Frontal cortex (tissue), 3 donors: ENCODE measurements at regions not wholly inside any gene's neighbourhood (a gene's known extent, or its start where the extent isn't known, plus 50 kb on each side); places are given as distances from the start of the nearest gene placed in this dataset.

Source experiments
- DNase-seq, 2 donors: peaks; one replicate each; pipeline ENCODE4 v3.0.0; 2012; ENCODE audit warnings: low spot score in 2 of 2
- FAIRE-seq: peaks from 2 replicates; lab custom pipeline; 2012; peaks lifted over from hg19 to GRCh38; lab: Jason Lieb, UNC
- donor health status: control.
- donor health status: control.
- donor health status: control.

- FAIRE-seq (no peak), DNase-seq (no peak)
Measured at GRCh38 chr1:190540366-190540765, 62.7 kb upstream of the BRINP3 start.

GRCh38 chr1:190551638-190552037, 74.0 kb upstream of the BRINP3 start:
- DNase-seq (no peak), FAIRE-seq (no peak)

DNA sequence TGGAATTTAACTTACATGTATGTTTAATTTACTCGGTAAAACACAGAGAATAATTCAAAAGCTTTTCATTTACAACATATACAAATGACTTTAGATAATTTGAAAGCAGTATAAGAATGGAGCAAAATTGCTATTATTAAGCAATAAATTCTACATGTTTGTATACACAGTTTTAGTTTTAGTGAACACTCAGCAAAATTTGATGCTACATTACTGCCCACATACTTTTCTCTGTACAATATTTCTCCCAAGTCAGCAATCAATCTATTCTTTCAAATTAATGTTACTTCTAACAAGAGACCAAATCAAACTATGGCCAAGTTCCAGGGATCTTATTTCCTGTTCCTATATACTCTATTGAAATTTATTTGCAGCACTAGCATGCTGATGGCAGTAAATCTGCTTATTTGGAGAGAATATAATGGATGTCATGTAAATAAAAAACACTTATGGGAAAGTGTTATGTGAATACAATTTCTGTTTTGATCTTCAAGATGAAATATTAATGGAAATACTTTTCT, 82.6 kb upstream of the BRINP3 start:
- no peak for FAIRE-seq
- DNase-seq, result no peak

DNA sequence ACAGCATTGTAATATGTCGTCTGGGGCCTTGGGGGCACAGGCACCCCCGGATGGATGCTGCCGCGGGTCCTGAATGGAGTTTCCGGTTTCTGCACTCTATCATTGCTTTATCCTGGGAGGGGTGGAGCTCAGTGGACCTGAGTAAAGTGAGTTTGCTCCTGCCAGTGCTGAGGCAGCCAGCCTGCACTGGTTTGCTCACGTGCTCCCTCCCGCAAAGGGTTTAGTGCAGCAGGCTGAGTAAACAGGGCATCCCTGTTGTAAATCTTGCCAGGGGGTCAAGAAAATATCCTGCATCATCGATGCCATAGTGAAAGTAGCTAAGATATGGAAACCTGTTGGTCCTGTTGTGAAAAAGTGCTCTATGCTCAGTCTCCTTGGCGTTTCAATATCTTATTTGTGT, 85.6 kb upstream of the BRINP3 start:
- no peak for DNase-seq
- no peak for FAIRE-seq

GRCh38 chr1:190564117-190564516, 86.5 kb upstream of the BRINP3 start:
- DNase-seq, result no peak
- no peak for FAIRE-seq

- no peak for FAIRE-seq
Measured at GRCh38 chr1:190578017-190578416, 100.4 kb upstream of the BRINP3 start.

DNA sequence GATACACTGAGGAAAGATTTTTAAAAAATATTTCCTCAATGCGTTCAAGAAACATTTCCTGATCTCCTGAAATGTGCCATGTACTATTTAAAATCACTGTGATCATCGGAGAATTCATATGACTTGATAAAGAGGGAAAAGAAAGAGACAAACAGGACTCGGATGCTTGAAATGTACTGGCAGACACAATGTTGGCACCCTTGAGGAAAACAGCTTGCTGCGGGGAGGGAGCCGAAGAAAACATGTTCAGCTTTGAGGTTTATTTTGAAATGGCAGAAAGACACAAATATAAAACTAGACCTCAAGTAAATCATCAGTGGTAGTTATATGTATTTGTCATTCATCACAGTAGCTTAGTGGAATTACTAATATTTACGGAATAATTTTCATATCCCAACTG, 100.9 kb upstream of the BRINP3 start:
- no peak for DNase-seq
- no peak for FAIRE-seq

More at GRCh38 chr1:190578017-190578416, 100.4 kb upstream of the BRINP3 start:
- DNase-seq, result no peak

- DNase-seq (no peak), FAIRE-seq (no peak)
Measured at GRCh38 chr1:190579552-190580193, 102.0 kb upstream of the BRINP3 start.

DNA sequence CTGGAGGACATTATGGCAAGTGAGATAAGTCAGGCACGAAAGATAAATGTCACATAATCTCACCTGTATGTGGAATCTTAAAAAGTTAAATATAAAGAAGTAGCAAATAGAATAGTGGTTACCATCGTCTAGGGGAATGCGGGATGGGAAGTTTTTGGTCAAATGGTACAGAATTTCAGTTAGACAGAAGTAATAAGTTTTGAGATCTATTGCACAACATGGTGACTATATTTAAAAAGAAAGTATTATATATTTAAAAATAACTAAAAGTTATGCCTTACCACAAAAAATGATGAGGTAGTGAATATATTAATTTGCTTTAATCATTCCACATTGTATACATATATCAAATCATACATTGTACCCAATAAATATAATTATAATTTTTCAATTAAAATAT, 106.2 kb upstream of the BRINP3 start:
- peak; percentile 82 for FAIRE-seq
- DNase-seq, result no peak

DNA sequence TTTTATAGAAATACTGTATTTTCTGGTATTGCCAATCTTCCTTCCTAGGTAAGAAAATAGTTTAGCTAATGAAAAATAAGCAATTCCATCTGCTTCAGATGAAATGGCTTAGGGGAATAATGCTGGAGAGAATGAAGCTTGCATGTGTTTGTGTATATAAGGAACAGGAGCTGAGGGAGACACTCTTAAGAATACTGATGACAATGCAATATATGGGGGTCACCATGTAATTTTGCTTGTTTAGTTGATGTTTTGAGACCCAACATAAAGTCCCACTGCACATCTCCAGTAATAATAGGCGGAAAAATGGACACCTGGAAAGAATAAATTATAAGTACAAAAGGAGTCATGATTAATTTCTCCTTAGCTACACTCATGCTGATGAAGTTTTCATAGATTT, 110.8 kb upstream of the BRINP3 start:
- FAIRE-seq (no peak), DNase-seq (no peak)

DNA sequence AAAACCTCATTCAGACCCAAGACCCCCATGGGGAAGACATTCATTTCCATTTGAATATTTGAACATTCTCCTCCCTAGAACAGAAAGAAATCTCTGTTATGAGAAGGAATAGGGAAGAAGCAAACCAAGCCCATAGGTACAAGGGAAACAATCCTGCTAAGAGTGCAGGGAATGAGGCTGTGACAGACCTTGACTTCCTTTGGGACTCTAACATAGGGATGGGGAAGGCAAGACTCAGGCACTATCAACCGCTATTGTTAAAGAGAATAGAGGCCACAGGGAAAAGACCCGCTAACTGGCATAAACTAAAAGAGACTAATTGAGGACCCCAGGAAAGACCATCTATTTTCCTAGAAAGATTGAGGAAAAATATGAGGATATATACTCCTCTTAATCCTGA, 117.8 kb upstream of the BRINP3 start:
- FAIRE-seq, result no peak
- DNase-seq, result no peak

GRCh38 chr1:190597294-190597693, 119.6 kb upstream of the BRINP3 start:
- DNase-seq (no peak), FAIRE-seq (no peak)

GRCh38 chr1:190599670-190600069, 122.0 kb upstream of the BRINP3 start:
- DNase-seq (no peak), FAIRE-seq (no peak)

DNA sequence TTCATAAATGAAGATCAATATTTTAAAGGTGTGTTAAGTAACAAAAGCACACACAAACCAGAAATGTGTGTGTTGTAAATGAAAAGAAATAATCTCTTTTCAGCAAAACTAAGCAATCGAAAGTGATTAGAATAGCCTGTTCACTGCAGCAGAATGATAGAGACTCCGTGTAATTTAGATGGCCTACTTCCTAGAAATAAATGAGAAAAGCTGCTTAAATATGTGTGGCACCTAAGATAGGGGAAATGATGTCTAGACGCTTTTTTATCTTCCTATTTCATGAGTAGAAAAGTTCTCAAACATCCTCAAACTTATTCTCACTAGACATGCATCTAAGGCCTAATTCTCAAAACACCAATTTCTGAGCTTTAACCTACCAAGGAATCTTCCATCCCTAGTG, 124.7 kb upstream of the BRINP3 start:
- FAIRE-seq (no peak), DNase-seq (no peak)

- no peak for FAIRE-seq
- DNase-seq, result no peak
Measured at GRCh38 chr1:190608282-190608681, 130.6 kb upstream of the BRINP3 start.

GRCh38 chr1:190615818-190616217, 138.2 kb upstream of the BRINP3 start:
- FAIRE-seq (no peak), DNase-seq (no peak)

DNA sequence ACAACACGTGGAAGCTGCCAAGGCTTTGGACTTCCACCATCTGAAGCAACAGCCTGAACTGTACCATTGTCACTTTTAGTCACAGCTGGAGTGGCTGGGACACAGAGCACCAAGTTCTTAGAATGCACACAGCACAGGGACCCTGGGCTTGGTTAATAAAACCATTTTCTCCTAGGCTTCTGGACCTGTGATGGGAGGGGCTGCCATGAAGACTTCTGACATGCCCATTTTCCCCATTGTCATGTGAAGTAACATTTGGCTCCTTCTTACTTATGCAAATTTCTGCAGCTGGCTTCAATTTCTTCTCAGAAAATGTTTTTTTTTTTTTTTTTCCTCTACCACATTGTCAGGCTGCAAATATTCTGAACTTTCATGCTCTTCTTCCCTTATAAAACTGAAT, 138.6 kb upstream of the BRINP3 start:
- no peak for FAIRE-seq
- DNase-seq, result no peak

DNA sequence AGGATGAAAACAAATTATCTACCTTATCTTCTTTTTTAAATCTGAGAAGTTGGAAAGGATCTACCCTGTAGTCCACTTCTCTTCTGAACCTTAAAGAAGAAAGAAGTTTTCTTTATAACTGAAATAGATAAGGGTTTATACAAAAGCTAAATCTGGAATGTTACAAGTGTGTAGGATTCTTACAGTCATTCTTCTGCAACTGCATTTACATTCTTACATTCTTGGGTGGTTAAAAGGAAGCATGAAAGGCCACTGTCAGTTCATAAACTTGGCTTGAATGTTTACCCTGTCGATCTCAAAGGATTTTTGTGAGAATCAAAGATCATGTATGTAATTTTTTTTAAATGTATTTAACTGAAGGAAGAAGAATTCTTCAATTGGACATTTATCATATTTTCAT, 142.1 kb upstream of the BRINP3 start:
- DNase-seq (no peak), FAIRE-seq (no peak)

GRCh38 chr1:190633488-190633887, 155.8 kb upstream of the BRINP3 start:
- DNase-seq, result no peak
- no peak for FAIRE-seq

GRCh38 chr1:190634134-190634533, 156.5 kb upstream of the BRINP3 start:
- FAIRE-seq, result no peak
- no peak for DNase-seq

DNA sequence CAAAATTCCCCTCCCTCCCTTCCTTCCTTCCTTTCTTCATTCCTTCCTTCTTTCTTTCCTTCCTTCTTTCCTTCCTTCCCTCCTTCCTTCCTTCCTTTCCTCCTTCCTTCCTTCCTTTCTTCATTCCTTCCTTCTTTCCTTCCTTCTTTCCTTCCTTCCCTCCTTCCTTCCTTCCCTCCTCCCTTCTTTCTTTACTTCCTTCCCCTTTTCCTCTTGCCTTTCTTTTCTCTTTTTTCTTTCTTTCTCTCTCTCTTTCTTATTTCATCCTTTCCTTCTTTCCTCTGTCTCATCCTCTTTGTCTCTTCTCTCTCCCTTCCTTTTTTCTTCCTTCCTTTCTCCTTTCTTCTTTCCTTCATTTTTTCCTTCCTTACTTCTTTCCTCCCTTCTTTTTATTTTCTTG, 171.9 kb upstream of the BRINP3 start:
- FAIRE-seq (no peak), DNase-seq (no peak)

GRCh38 chr1:190658907-190659306, 181.2 kb upstream of the BRINP3 start:
- DNase-seq (no peak), FAIRE-seq (no peak)
